AML-193 (cell line): ENCODE measurements at regions not wholly inside any gene's neighbourhood (a gene's known extent, or its start where the extent isn't known, plus 50 kb on each side); places are given as distances from the start of the nearest gene placed in this dataset.

Experiments used
- DNase-seq, 2 experiments: peaks; one replicate each; lab custom pipeline; 2025; lab: John Stamatoyannopoulos, UW

GRCh38 chr18:56021809-56022195 lies 433.8 kb upstream of the TCF4 start:
- no peak for DNase-seq

DNA sequence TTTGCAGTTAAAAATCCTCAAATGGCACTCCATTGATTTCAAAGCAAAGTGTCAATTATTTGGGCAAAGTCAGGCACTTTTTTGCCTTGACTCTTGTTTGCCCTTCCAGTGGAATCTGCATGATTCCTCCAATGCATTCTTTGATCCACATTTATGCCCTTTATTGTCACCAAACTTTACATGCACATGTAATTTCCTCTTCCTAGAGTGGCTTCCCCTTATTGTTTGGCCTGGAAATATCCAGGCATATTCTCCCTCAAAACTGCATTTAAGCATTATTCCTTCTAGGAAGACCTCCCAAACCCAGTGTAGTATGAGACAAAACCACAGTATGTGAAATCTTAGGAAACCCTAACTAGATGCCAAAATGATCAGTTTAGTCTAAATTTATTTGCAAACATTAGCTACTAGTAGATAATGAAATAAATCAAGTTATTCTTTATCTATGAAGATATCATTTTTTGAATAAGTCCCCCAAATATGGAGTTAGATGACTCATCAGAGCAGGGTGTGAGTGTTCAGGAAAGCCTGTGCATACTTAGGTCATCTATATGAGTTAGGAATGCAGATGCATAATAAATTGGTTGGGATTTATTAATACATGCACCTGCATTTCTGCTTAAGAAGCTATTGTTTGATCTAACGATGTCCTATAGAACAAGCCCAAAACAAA lies 433.3 kb upstream of the TCF4 start:
- no peak for DNase-seq

- no peak for DNase-seq
Observed at GRCh38 chr18:56019908-56020307, 431.9 kb upstream of the TCF4 start.

DNA sequence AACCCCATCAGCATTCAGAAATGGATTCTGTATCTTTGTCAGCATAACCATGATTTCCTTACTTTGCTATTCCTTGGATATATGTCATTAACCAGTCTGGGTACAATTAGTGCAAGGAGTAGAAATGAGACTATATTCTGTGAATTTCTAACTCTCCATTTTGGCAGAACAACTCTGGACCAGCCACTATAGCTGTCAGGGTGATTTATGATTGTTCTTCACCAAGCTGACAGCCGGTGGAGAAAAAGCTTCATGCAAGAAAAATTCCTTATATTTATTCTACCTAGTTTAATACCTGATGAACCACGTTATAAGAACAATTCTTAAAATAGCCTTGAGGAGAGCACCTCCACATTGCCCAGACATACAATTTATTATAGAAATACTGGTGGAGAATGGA lies 431.2 kb upstream of the TCF4 start:
- DNase-seq = no peak

- no peak for DNase-seq
Observed at GRCh38 chr18:56009411-56009810, 421.4 kb upstream of the TCF4 start.

- no peak for DNase-seq
Observed at GRCh38 chr18:56003720-56004088, 415.7 kb upstream of the TCF4 start.

GRCh38 chr18:56003009-56003719 lies 415.2 kb upstream of the TCF4 start:
- DNase-seq = no peak

GRCh38 chr18:56001576-56001975 lies 413.6 kb upstream of the TCF4 start:
- DNase-seq = no peak

- DNase-seq = no peak
Observed at GRCh38 chr18:56000041-56000440, 412.0 kb upstream of the TCF4 start.

DNA sequence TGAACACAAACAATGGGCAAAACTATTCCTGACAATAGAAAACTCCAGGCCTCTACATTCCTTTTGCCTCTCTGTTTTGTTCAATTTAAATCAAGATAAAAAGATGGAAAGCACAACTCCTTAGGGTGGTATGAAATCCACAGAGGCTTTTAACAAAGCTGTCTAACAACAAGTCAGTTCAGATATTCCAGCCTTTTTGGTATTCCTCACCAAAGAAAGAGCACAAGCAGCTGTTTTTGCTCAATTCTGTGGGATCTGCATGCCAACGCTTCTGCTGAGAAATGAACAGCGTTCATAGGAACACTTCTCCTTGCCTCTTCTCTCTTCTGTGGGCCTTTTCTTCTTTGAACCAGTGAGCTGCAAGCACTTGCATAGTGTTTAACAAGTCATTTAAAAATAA lies 411.6 kb upstream of the TCF4 start:
- no peak for DNase-seq

DNA sequence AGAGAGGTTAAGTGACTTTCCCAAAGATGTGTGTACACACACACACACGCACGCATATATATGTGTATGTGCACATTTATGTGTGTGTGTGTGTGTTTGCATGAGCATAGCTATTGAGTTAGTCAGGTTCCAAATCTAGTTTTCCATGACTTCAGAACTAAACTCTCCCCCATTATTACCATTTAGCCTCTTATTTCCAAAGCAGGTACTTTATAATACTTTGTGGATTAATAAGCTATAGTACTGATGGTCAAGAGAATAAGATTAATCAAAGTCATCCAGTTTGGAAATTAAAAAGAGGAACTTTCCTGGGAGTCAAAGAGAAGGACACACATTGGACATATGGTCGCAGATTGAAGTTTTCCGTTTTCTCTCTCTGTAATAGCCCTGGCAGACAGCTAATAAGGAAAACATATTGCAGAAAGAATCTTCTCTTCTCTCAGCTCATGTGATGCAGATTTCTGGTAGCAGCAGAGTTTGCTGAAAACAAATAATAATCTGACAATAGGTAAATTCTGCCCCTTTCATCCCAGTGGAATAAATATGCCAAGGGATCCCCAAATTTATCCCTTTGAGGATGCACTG lies 410.9 kb upstream of the TCF4 start:
- no peak for DNase-seq

GRCh38 chr18:55998071-55998522 lies 410.1 kb upstream of the TCF4 start:
- no peak for DNase-seq

DNA sequence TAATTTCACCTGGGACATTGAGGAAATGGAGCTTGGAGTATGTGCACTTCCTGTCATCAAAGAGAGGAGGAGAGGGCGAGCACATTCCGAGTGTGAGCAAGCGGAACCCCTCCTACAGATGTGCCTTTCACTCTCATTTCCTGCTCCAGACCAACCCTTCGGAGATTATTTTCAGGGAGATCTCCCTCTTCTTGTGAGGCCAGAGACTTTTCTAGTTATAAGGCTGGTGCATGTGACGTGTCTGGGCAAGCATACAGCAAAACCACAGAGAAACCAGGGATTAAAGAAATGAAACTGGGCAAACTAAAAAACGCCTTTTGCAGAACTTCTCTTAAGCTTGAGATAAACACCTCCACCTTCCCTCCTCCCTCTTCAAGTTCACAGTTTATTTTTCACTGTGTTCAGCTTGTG lies 409.2 kb upstream of the TCF4 start:
- DNase-seq = no peak

GRCh38 chr18:55996717-55997116 lies 408.7 kb upstream of the TCF4 start:
- DNase-seq = no peak

GRCh38 chr18:55990186-55990585 lies 402.2 kb upstream of the TCF4 start:
- DNase-seq = no peak

DNA sequence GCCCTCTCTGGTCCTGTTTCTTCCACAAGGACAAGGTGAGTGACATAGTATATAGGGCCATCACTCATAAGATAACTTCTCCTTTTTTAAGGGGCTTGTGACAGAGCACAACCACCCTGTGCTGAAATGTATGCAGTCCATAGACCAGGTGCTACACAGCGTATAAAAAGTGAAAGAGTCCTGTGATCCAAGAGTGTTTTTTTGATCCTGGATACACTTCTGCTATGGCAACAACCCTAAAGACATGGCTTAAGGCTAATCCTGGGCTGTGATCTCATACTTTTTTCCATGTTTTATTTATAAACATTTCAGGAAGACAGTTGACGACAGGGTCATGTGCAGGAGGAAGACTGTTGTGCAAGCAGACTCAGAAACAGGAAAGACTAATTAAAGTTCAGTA lies 400.5 kb upstream of the TCF4 start:
- no peak for DNase-seq

- no peak for DNase-seq
Observed at GRCh38 chr18:55983433-55983832, 395.4 kb upstream of the TCF4 start.

DNA sequence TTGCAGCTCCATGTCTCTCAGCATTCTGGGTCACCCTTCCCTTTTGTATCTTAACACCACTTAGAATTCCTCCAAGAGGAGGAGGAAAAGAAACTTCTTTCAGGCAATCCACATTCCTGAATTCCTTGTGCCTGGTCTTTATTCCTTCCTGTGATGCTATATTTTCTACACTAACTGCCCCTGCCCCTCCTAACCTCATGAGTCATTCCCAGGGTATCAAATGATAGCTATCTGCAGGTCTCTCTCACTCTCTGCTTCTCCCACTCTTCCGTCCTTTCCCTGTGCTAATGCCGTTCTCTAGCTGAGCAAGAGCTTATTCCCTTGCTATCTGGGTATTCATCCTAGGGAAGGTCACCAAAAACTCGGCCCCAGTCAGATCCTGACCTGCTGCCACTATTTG lies 395.0 kb upstream of the TCF4 start:
- DNase-seq = no peak

GRCh38 chr18:55981712-55982475 lies 393.9 kb upstream of the TCF4 start:
- DNase-seq = no peak

DNA sequence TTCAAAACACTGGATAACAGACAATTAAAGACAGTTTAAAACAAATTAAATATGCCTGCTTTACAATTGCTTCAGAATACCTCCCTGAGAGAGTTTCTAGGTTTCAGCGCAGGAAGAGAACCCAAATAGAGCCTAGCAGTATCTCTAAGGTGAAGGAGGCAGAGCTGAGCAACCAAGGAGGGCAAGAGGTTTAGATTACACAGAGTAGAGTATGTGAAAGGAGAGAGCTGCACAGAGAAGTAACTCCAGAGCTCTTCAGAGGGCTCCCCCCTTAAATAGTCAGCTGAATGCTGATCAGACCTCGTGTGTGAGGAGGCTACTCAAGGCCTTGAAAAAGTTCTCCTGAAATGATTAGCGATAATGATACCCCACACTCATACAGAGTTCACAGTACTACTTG lies 386.5 kb upstream of the TCF4 start:
- DNase-seq = no peak

DNA sequence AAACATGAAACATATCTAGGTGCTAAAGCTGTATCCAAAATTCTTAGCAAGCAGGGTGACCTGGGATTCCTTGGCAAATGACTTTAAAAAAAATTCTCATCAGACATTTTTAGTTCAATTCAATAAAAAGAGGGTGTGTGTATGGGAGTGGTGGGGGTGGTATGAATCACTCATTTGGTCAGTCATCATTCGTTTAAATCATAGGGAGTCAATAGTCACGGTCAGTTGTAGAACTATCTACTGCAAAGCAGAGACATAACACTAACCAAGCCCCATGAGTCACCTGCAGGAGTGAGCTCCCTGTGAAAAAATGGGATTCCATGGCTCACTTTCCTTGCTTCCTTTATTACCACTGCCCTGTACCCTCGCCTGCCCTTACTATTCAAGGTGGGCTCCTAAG lies 380.6 kb upstream of the TCF4 start:
- no peak for DNase-seq

DNA sequence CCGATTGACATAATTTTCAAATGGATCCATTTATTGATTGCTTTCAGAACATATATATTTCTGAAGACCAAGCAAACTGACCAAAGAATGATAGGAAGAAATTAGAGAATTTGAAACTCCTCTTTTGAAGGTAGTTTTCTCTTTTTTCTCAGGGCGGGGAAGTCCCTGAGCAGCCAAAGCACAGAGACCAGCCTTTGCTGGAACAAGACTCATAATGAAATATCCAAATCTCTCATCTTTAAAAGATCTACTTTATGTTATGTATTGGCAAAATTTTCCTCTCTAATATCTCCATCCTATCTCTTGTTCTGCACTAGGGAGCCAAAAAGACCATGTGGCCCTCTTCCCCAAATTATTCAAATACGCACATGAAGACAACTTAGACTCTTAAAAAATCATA lies 379.0 kb upstream of the TCF4 start:
- no peak for DNase-seq

DNA sequence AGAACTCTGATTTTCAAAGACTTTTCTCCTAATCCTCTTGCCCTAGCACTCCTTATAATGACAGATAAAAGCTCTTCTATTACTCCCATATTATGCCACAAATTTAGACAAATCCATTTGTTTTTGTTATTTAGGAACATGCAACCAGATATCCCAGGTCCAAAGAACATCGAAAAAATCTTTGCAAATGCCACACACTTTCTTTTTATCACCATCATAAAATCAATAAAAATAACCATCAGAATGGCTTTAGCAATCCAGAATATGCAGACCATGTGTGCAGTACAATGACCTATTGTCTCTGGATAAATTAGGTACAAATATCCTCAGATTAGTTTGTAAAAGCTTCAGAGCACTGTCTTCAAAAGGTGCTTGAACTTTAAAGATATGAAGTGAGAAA lies 376.2 kb upstream of the TCF4 start:
- no peak for DNase-seq
